ENCODE measurements at regions not wholly inside any gene's neighbourhood (a gene's known extent, or its start where the extent isn't known, plus 50 kb on each side); places are given as distances from the start of the nearest gene placed in this dataset.
"Not testable (repeated sequence)": the region's sequence is repeated elsewhere in the genome, so short reads cannot be mapped to it uniquely, and the experiment has no call there.

GRCh38 chr6:3962291-3963280, 113.4 kb downstream of the FAM50B start:
- no peak for DNase-seq

- DNase-seq = no peak
Observed at GRCh38 chr6:3963426-3963825, 114.3 kb downstream of the FAM50B start.

GRCh38 chr6:3965071-3965718, 113.7 kb downstream of the FAM217A start:
- DNase-seq = no peak

- no peak for DNase-seq
Observed at GRCh38 chr6:3966426-3966825, 112.5 kb downstream of the FAM217A start.

GRCh38 chr6:3970097-3970496, 108.8 kb downstream of the FAM217A start:
- no peak for DNase-seq

GRCh38 chr6:3973152-3973551, 105.8 kb downstream of the FAM217A start:
- DNase-seq = not testable (repeated sequence)

GRCh38 chr6:3977875-3978711, 100.8 kb downstream of the FAM217A start:
- DNase-seq = no peak

GRCh38 chr6:3978966-3979365, 100.0 kb downstream of the FAM217A start:
- DNase-seq = not testable (repeated sequence)

- no peak for DNase-seq
Observed at GRCh38 chr6:3981917-3982316, 97.0 kb downstream of the FAM217A start.

- no peak for DNase-seq
Observed at GRCh38 chr6:3983778-3984177, 95.2 kb downstream of the FAM217A start.

GRCh38 chr6:3984494-3984893, 94.4 kb downstream of the FAM217A start:
- no peak for DNase-seq

GRCh38 chr6:3986241-3986640, 92.7 kb downstream of the FAM217A start:
- no peak for DNase-seq

- no peak for DNase-seq
Observed at GRCh38 chr6:3987053-3987452, 91.9 kb downstream of the FAM217A start.

GRCh38 chr6:3987576-3987975, 91.4 kb downstream of the FAM217A start:
- DNase-seq = no peak

- DNase-seq = no peak
Observed at GRCh38 chr6:3990692-3991491, 88.0 kb downstream of the FAM217A start.

- DNase-seq = no peak
Observed at GRCh38 chr6:3991941-3992340, 87.0 kb downstream of the FAM217A start.

GRCh38 chr6:3996349-3996748, 82.6 kb downstream of the FAM217A start:
- no peak for DNase-seq

GRCh38 chr6:3997177-3997770, 81.7 kb downstream of the FAM217A start:
- no peak for DNase-seq

GRCh38 chr6:3999800-4000661, 78.9 kb downstream of the FAM217A start:
- no peak for DNase-seq

GRCh38 chr6:4004249-4004648, 74.7 kb downstream of the FAM217A start:
- DNase-seq = no peak

Data from NCI-H2107 (cell line).